T-cell (primary cell): ENCODE measurements at regions not wholly inside any gene's neighbourhood (a gene's known extent, or its start where the extent isn't known, plus 50 kb on each side); places are given as distances from the start of the nearest gene placed in this dataset.

Source experiments
- ATAC-seq, 4 experiments: fragments of 200-7000 bp in 3 of 4; fragments of 150-1000 bp in 1 of 4; cut with Tn5 transposase; replicated peaks in 1 of 4; 1 replicate in 3 of 4; 2 replicates in 1 of 4; pipeline ENCODE4 v1.10.0; 2021; ENCODE audit warnings: moderate library complexity in 3 of 4, mild to moderate bottlenecking in 2 of 4, moderate number of reproducible peaks in 1 of 4
- CTCF ChIA-PET, 2 donors: fragments of 300-600 bp; sonication (Branson Sonifier 250); formaldehyde crosslinking; loops; one replicate each; lab custom pipeline; 2022; ENCODE audit warnings: antibody characterized with exemption in 2 of 2; lab: Charles Lee
- POLR2A ChIA-PET, 2 donors: fragments of 300-600 bp; sonication (Branson Sonifier 250); formaldehyde crosslinking; loops; one replicate each; lab custom pipeline; 2022; ENCODE audit warnings: antibody characterized with exemption in 2 of 2; lab: Charles Lee
- DNase-seq, 35 experiments: peaks; one replicate each; pipeline versions ENCODE4 v3.0.0 to v3.0.0-alpha.2; 2013 to 2023
- H3K27ac ChIP-seq: one replicate; pipeline ENCODE4 v1.5.1; 2013; ENCODE audit warnings: low read length
- H3K27me3 ChIP-seq, 2 experiments: replicated peaks in 1 of 2; 1 replicate in 1 of 2; 2 replicates in 1 of 2; pipeline versions ENCODE4 v1.6.1 to v1.7.0; 2013; ENCODE audit warnings: low read length in 1 of 2, mixed read lengths in 1 of 2; ENCODE audit not compliant: control insufficient read depth in 2 of 2, insufficient read depth in 2 of 2; ENCODE audit errors: extremely low read depth in 1 of 2
- H3K36me3 ChIP-seq, 2 donors: 1 replicate in 1 of 2; 2 replicates in 1 of 2; pipeline versions ENCODE4 v1.6.1 to v1.7.0; 2013; ENCODE audit warnings: low read length in 1 of 2; ENCODE audit not compliant: control insufficient read depth in 2 of 2, insufficient read depth in 1 of 2; ENCODE audit errors: extremely low read depth in 1 of 2
- H3K4me1 ChIP-seq, 2 experiments: 1 replicate in 1 of 2; 2 replicates in 1 of 2; pipeline versions ENCODE4 v1.6.1 to v1.7.0; 2013; ENCODE audit warnings: low read length in 2 of 2, mixed read lengths in 1 of 2; ENCODE audit not compliant: insufficient read depth in 2 of 2, control insufficient read depth in 1 of 2; ENCODE audit errors: extremely low read depth in 1 of 2
- H3K4me3 ChIP-seq, 2 donors: 1 replicate in 1 of 2; 2 replicates in 1 of 2; pipeline versions ENCODE4 v1.5.1 to v1.7.0; 2013; ENCODE audit warnings: mild to moderate bottlenecking in 2 of 2, low read length in 1 of 2, moderate library complexity in 1 of 2; ENCODE audit not compliant: control insufficient read depth in 1 of 2; ENCODE audit errors: extremely low read depth in 1 of 2
- H3K9me3 ChIP-seq: 2 replicates; pipeline ENCODE4 v1.7.0; 2013
- H3K27ac Mint-ChIP-seq, 2 donors: one replicate each; pipeline ENCODE4 v1.8.0; 2020 to 2021; ENCODE audit warnings: mild to moderate bottlenecking in 2 of 2, mixed read lengths in 2 of 2
- H3K27me3 Mint-ChIP-seq, 2 donors: one replicate each; pipeline ENCODE4 v1.8.0; 2021 to 2022; ENCODE audit warnings: mixed read lengths in 2 of 2
- H3K36me3 Mint-ChIP-seq: one replicate; pipeline ENCODE4 v1.8.0; 2021; ENCODE audit warnings: mixed read lengths
- H3K4me1 Mint-ChIP-seq, 3 donors: one replicate each; pipeline ENCODE4 v1.8.0; 2020 to 2022; ENCODE audit warnings: mixed read lengths in 3 of 3, mild to moderate bottlenecking in 1 of 3
- H3K4me3 Mint-ChIP-seq, 3 donors: one replicate each; pipeline ENCODE4 v1.8.0; 2020 to 2022; ENCODE audit warnings: mild to moderate bottlenecking in 3 of 3, mixed read lengths in 3 of 3, moderate library complexity in 3 of 3
- H3K9me3 Mint-ChIP-seq, 3 donors: one replicate each; pipeline ENCODE4 v1.8.0; 2020 to 2022; ENCODE audit warnings: mixed read lengths in 3 of 3
- WGBS: methylation state at CpG from one replicate; pipeline ENCODE4 v1.1.5; 2013; ENCODE audit warnings: missing lambda C conversion rate; ENCODE audit not compliant: insufficient coverage; 5-methylcytosine and 5-hydroxymethylcytosine counted together

GRCh38 chr7:115088893-115089292 lies 167.0 kb downstream of the MDFIC start:
- Histone ChIP-seq H3K4me3 (no peak overlapping the region), H3K36me3 (no peaks in the 10 kb centered on the region), H3K4me1 (no peaks in the 10 kb centered on the region), H3K9me3 (no peaks in the 10 kb centered on the region), H3K27me3 (no peaks in the 10 kb centered on the region), H3K27ac (no peak overlapping the region)
- H3K4me3 Mint-ChIP-seq = no peak overlapping the region
- 43% methylated on average over 1 of the region's 3 CpGs for WGBS
- DNase-seq (no peak), ATAC-seq (no peak)
- ChIA-PET POLR2A (no interaction called here), CTCF (interaction anchor here in 1 of 2 donors (1.6 kb wide), 1 partner anchor 11 kb away, joined by 7 read pairs; no protein-coding TSS in a partner anchor)
- no peaks in the 10 kb centered on the region for H3K36me3 Mint-ChIP-seq
- H3K27ac Mint-ChIP-seq = no peak overlapping the region
- H3K27me3 Mint-ChIP-seq = no peaks in the 10 kb centered on the region
- no peaks in the 10 kb centered on the region for H3K9me3 Mint-ChIP-seq
- H3K4me1 Mint-ChIP-seq = peaks cover 0 to 12% (median 5%) of the 10 kb centered on the region in 3 donors

- H3K4me3 Mint-ChIP-seq = no peak overlapping the region
- Histone ChIP-seq H3K27me3 (no peaks in the 10 kb centered on the region), H3K4me1 (no peaks in the 10 kb centered on the region), H3K27ac (no peak overlapping the region), H3K4me3 (no peak overlapping the region), H3K9me3 (no peaks in the 10 kb centered on the region), H3K36me3 (no peaks in the 10 kb centered on the region)
- H3K4me1 Mint-ChIP-seq = peaks cover 0 to 12% (median 5%) of the 10 kb centered on the region in 3 donors
- no peak overlapping the region for H3K27ac Mint-ChIP-seq
- ChIA-PET POLR2A (no interaction called here), CTCF (no interaction called here)
- WGBS = 86% methylated on average over 1 of the region's 2 CpGs
- H3K9me3 Mint-ChIP-seq = no peaks in the 10 kb centered on the region
- DNase-seq = no peak
- no peaks in the 10 kb centered on the region for H3K36me3 Mint-ChIP-seq
- ATAC-seq = no peak
- H3K27me3 Mint-ChIP-seq = no peaks in the 10 kb centered on the region
These were observed 165.5 kb downstream of the MDFIC start for GRCh38 chr7:115087437-115087836.

GRCh38 chr7:115086146-115086841 lies 164.4 kb downstream of the MDFIC start:
- CTCF ChIA-PET = no interaction called here

DNA sequence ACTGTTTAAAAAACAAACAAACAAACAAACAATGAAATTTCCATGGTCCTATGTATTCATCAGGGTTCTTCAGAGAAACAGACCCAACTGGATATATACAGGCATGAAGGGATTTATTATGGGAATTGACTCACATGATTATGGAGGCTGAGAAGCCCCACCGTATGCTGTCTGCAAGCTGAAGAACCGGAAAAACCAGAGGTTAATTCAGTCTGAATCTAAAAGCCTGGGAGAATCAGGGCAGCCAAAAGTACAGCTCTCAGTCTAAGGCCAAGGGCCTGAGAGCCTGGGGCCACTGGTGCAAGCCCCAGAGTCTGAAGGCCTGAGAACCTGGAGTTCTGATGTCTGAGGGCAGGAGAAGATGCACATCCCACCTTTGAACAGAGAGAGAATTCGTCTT lies 163.5 kb downstream of the MDFIC start:
- Histone ChIP-seq H3K4me1 (no peaks in the 10 kb centered on the region), H3K27me3 (no peaks in the 10 kb centered on the region), H3K36me3 (no peaks in the 10 kb centered on the region), H3K4me3 (no peak overlapping the region), H3K9me3 (no peaks in the 10 kb centered on the region), H3K27ac (no peak overlapping the region)
- ChIA-PET CTCF (no interaction called here), POLR2A (no interaction called here)
- Mint-ChIP-seq H3K27me3 (no peaks in the 10 kb centered on the region), H3K36me3 (no peaks in the 10 kb centered on the region), H3K4me3 (no peak overlapping the region), H3K4me1 (peaks cover 0 to 12% (median 5%) of the 10 kb centered on the region in 3 donors), H3K9me3 (no peaks in the 10 kb centered on the region), H3K27ac (no peak overlapping the region)
- DNase-seq = no peak
- ATAC-seq = no peak
- 75% methylated on average over 3 of the region's 3 CpGs for WGBS

More at GRCh38 chr7:115086146-115086841, 164.4 kb downstream of the MDFIC start:
- Mint-ChIP-seq H3K27me3 (no peaks in the 10 kb centered on the region), H3K9me3 (no peaks in the 10 kb centered on the region), H3K36me3 (no peaks in the 10 kb centered on the region), H3K4me3 (no peak overlapping the region), H3K27ac (no peak overlapping the region), H3K4me1 (peaks cover 0 to 12% (median 5%) of the 10 kb centered on the region in 3 donors)
- ATAC-seq (no peak), DNase-seq (no peak)
- H3K4me1 ChIP-seq = no peaks in the 10 kb centered on the region
- no peaks in the 10 kb centered on the region for H3K36me3 ChIP-seq
- POLR2A ChIA-PET = no interaction called here
- H3K27me3 ChIP-seq = no peaks in the 10 kb centered on the region
- no peak overlapping the region for H3K4me3 ChIP-seq
- H3K9me3 ChIP-seq = no peaks in the 10 kb centered on the region
- 100% methylated on average over 1 of the region's 3 CpGs for WGBS
- no peak overlapping the region for H3K27ac ChIP-seq

DNA sequence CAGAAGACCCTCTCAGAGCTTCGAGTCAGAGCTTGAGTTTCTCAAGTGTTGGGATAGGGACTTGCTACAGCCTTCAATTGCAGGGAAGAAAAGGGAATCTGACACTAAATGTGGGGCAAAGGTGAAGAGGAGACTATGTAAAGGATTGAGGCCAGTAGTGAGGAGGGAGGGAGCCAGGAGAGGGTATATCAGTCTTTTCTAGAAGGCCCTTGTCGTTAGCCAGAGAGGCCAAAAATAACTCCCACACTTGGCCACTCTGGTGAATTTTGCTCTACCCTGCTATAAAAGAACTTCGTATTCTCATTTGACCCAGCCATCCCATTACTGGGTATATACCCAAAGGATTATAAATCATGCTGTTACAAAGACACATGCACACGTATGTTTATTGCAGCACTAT lies 162.0 kb downstream of the MDFIC start:
- Mint-ChIP-seq H3K36me3 (no peaks in the 10 kb centered on the region), H3K27me3 (no peaks in the 10 kb centered on the region), H3K9me3 (no peaks in the 10 kb centered on the region), H3K4me3 (no peak overlapping the region), H3K27ac (no peak overlapping the region), H3K4me1 (peaks cover 0 to 4% (median 2%) of the 10 kb centered on the region in 3 donors)
- Histone ChIP-seq H3K9me3 (no peaks in the 10 kb centered on the region), H3K4me3 (no peak overlapping the region), H3K27me3 (no peaks in the 10 kb centered on the region), H3K36me3 (no peaks in the 10 kb centered on the region), H3K4me1 (no peaks in the 10 kb centered on the region), H3K27ac (no peak overlapping the region)
- POLR2A ChIA-PET = no interaction called here
- CTCF ChIA-PET = no interaction called here
- no peak for DNase-seq
- no CpG with 5 or more reads among the region's 4 CpGs for WGBS
- no peak for ATAC-seq

- ChIA-PET POLR2A (interaction anchor here in 1 of 2 donors (0.6 to 0.7 kb wide), 2 partner anchors 155 to 193 kb away, joined by 3 read pairs; no protein-coding TSS in a partner anchor), CTCF (no interaction called here)
- DNase-seq (no peak), ATAC-seq (no peak)
- H3K9me3 ChIP-seq = no peaks in the 10 kb centered on the region
- no peak overlapping the region for H3K4me3 Mint-ChIP-seq
- H3K4me3 ChIP-seq = no peak overlapping the region
- no peak overlapping the region for H3K27ac ChIP-seq
- peaks cover 0 to 4% (median 0%) of the 10 kb centered on the region in 3 donors for H3K4me1 Mint-ChIP-seq
- H3K27ac Mint-ChIP-seq = no peak overlapping the region
- WGBS = no CpG with 5 or more reads among the region's 3 CpGs
- no peaks in the 10 kb centered on the region for H3K36me3 ChIP-seq
- H3K4me1 ChIP-seq = no peaks in the 10 kb centered on the region
- H3K9me3 Mint-ChIP-seq = no peaks in the 10 kb centered on the region
- H3K27me3 Mint-ChIP-seq = no peaks in the 10 kb centered on the region
- no peaks in the 10 kb centered on the region for H3K36me3 Mint-ChIP-seq
- no peaks in the 10 kb centered on the region for H3K27me3 ChIP-seq
These were observed 159.9 kb downstream of the MDFIC start for GRCh38 chr7:115081772-115082171.
